Right ventricle myocardium superior (tissue), 1 donor: ENCODE measurements at regions not wholly inside any gene's neighbourhood (a gene's known extent, or its start where the extent isn't known, plus 50 kb on each side); places are given as distances from the start of the nearest gene placed in this dataset.
A peak's percentile ranks its signal among the peaks of the same experiment; 100 is the strongest.

ENCODE experiments used
- ATAC-seq: fragments of 200-7000 bp; cut with Tn5 transposase; one replicate; pipeline ENCODE4 v1.9.1; 2020; ENCODE audit warnings: mild to moderate bottlenecking; ENCODE audit not compliant: poor library complexity
- DNase-seq: peaks from one replicate; pipeline ENCODE4 v3.0.0-alpha.2; 2020
- intact Hi-C: fragments of 100-400 bp; cut with DNase I; formaldehyde crosslinking; loops from one replicate; pipeline ENCODE4 v1.11.2; 2022
- donor health status: DM: no; HTN: yes; CAD: no; lungs with severe emphysema.

GRCh38 chr7:57354679-57355338 lies 95.2 kb upstream of the ZNF716 start:
- no peak for DNase-seq
- ATAC-seq = peak; percentile 92
- intact Hi-C loops = no loop called here

GRCh38 chr7:57361406-57361805 lies 88.6 kb upstream of the ZNF716 start:
- no peak for DNase-seq
- intact Hi-C loops = no loop called here
- ATAC-seq = no peak

GRCh38 chr7:57362868-57363267 lies 87.1 kb upstream of the ZNF716 start:
- no peak for DNase-seq
- peak; percentile 76 for ATAC-seq
- intact Hi-C loops = no loop called here

DNA sequence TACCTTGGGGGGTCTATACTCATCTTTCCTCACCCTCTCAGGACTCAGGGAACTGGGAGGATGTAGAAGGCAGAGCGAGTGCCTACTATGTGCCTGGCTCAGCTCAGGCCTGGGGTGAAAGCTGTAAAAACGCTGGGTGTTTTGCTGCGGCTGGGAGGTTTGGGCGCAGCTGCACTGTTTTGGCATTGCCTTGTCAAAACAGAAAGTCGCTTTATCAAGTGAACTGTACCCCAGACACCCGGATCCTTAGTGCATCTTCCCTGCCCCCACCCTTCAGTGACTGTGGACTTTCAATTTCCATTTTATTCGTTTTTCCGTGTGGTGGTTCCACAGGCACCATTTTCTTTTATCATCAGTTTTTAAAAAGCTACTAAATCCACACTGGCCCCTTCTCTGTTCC lies 86.7 kb upstream of the ZNF716 start:
- intact Hi-C loops = no loop called here
- no peak for ATAC-seq
- no peak for DNase-seq

GRCh38 chr7:57364933-57365710 lies 84.9 kb upstream of the ZNF716 start:
- no peak for ATAC-seq
- intact Hi-C loops = no loop called here

DNA sequence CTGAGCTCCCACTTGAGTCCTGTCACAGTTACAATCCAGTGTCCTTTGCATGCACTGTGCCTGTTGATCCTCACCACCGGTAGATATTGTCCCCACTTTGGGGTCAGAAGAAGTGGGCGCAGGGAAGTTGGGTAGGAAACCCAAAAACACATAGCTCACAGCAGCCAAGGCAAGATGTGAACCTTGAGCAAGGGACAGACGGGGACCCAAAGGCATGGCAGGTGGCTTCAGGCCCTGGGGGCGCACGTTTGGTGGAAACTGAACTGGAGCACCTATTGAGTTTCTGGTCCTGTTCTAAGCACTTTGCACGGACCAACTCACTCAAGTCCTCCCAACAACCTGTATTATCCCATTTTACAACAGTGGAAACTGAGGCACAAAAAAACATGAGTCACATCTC lies 82.8 kb upstream of the ZNF716 start:
- no peak for DNase-seq

More at GRCh38 chr7:57364933-57365710, 84.9 kb upstream of the ZNF716 start:
- no peak for DNase-seq

GRCh38 chr7:57370066-57370738 lies 79.8 kb upstream of the ZNF716 start:
- no peak for ATAC-seq
- intact Hi-C loops = no loop called here
- DNase-seq = no peak

More for the DNA sequence above, 82.8 kb upstream of the ZNF716 start:
- intact Hi-C loops = no loop called here
- ATAC-seq = no peak

DNA sequence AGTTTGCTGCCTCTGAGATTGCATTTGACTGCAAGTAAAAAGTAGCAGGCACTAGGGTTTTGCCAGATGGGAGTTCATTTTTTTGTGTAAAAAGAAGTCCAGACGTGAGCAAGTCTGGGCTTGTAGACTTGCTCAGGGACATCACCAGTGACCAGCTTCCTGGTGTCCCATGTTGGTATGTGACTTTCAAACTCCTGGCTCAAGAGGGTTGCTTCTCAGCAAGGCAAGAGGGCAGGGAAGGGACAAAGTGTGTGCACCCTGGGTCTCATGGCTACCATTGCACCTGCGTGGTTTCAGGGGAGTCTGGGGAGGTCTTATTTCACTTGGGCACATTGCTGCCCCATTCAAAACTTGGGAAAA lies 79.3 kb upstream of the ZNF716 start:
- no peak for DNase-seq
- intact Hi-C loops = no loop called here
- no peak for ATAC-seq

DNA sequence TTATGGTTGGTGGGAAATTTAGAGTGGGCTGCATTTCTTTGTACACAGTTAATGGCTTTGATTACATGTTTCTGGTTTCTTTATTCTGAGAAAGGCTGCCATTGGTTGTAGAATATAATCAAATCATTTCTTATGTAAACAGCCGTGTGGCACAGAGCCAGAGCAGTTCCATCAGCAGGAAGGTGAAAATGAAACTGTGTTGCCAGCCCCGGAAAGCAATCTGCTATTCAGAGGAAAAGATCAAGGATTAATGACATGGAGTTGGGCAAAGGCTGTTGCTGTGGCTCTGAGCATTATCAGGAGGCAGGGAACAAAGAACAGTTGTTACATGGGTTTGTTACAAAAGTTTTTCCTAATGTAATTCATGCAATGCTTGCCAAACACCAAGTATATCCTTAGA lies 74.2 kb upstream of the ZNF716 start:
- intact Hi-C loops = no loop called here
- ATAC-seq = no peak

DNA sequence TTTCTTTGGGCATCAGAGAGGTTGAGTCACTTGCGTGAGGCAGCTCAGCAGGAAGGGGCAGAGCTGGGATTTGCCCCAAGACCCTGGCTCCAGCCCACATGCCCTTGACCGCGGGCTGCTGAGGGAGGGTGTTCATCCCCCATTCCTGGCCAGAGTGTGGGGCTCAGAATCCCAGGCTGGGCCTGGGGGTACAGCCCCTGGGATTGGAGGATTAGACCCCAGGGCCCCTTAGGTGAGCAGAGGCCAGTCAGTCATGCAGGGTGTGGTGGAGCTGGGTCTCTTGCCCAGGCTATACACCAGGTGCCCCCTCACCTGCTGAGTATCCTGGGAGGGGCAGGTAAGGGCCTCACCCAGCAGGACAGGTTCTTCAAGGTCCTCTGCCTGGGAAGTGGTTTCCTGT lies 68.4 kb upstream of the ZNF716 start:
- DNase-seq = no peak
- ATAC-seq = no peak
- intact Hi-C loops = no loop called here

More for the DNA sequence above, 74.2 kb upstream of the ZNF716 start:
- DNase-seq = no peak

DNA sequence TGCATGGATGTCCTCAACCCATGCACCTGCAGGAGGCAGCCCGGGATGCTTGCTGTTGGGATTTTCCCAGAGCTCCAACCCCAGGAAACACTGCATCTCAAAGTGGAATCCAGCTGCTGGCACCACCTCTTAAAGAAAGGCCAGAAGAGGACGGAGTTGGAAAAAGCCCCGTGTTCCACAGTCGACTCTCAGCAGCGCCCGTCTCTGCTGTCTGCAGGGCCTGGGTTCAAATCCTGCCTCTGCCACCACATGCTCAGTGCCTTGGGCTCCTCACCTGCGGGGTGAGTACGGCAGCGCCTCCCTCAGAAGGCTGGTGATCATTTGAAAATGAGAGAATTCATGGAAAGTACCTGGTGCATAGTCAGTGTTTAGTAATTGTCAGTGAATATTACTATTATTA lies 65.6 kb upstream of the ZNF716 start:
- ATAC-seq (no peak), DNase-seq (no peak)
- intact Hi-C loops = no loop called here

DNA sequence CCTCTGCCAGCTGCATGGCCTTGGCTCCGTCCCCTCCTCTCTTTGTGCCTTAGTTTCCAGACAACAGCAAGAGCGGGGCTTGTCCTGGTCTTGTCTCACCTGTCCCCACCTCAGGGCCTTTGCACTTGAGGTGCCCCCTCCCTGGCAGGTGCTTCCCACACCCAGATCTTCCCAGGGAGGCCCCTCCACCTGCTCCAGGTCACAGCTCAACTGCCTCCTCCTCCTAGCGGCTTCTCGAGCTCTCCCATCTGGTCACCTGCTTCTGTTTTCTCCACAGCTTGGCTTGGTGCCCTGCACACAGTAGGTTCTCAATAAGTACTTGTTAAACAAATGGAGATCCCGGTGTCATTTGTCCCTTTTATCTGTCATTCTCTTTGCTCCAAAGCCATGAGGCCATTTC lies 64.3 kb upstream of the ZNF716 start:
- intact Hi-C loops = no loop called here
- DNase-seq (no peak), ATAC-seq (no peak)

DNA sequence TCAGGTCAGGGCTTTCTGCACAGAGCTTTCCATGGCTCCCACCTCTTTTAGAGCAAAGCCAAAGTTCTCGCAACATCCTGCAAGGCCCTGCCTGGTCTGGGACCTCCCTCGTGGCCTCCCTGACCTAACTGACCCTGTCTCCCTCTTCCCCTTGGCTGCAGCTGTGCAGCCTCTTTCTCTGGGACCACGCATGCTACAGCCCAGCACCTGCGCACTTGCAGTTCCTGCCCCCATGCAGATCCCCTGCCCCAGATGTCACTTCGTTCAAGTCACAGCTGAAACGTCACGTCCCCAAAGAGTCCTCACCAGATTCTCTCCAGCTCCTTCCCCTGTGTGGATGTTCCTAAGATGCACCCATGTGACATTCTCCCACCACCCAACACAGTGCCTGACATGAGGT lies 61.2 kb upstream of the ZNF716 start:
- intact Hi-C loops = no loop called here
- no peak for DNase-seq
- no peak for ATAC-seq

GRCh38 chr7:57398548-57398947 lies 51.4 kb upstream of the ZNF716 start:
- no peak for DNase-seq
- intact Hi-C loops = no loop called here
- no peak for ATAC-seq

DNA sequence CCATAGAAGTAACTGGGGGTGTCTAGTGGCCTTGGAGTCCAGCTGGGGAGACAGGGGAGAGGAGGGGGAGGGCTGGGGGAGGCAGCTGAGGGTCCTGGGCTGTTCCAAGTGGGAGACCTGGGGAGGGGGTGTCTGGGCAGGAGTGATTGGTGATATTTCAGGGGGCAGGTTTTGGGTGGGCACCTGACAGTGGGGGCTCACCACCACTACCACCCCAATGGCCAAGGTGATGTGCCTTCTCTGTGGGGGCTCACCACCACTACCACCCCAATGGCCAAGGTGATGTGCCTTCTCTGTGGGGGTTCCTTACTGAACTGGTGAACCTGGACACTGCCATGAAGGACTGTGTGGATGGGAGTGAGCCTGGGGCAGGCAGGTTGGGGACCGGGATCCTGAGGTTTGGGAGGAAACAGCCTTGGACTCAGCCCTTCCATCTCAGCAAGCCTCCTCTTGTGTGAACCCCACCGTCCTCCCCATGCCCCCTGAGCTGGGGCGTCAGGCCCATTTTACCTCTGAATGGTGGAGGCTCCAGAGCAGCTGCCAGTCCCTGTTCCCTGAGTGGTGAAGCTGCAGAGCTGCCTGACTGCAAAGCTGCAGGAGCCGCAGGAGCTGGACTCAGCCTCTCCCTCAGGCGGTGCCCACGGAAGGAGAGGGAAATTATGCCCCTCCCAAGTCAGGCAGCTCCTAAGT lies 50.6 kb upstream of the ZNF716 start:
- intact Hi-C loops = no loop called here
- DNase-seq (no peak), ATAC-seq (no peak)

- no peak for DNase-seq
- intact Hi-C loops = no loop called here
Observed at GRCh38 chr7:57399972-57400371, 50.0 kb upstream of the ZNF716 start.

More at GRCh38 chr7:57399972-57400371, 50.0 kb upstream of the ZNF716 start:
- ATAC-seq = no peak
